Endodermal cell (in vitro differentiated cells): ENCODE measurements at regions not wholly inside any gene's neighbourhood (a gene's known extent, or its start where the extent isn't known, plus 50 kb on each side); places are given as distances from the start of the nearest gene placed in this dataset.

ENCODE experiments used
- DNase-seq: peaks from one replicate; pipeline ENCODE4 v3.0.0-alpha.2; 2017
- H3K27ac ChIP-seq: 2 replicates; pipeline ENCODE4 v1.5.1; 2013; ENCODE audit warnings: mild to moderate bottlenecking, low read depth, low read length, moderate library complexity
- H3K27me3 ChIP-seq: 2 replicates; pipeline ENCODE4 v1.6.1; 2013; ENCODE audit warnings: mild to moderate bottlenecking, low read length, moderate library complexity; ENCODE audit not compliant: insufficient read depth, control insufficient read depth, poor library complexity, severe bottlenecking
- H3K36me3 ChIP-seq: 2 replicates; pipeline ENCODE4 v1.7.0; 2013; ENCODE audit warnings: mild to moderate bottlenecking, low read length, moderate library complexity; ENCODE audit not compliant: control insufficient read depth, insufficient read depth
- H3K4me1 ChIP-seq: one replicate; pipeline ENCODE4 v1.7.0; 2013; ENCODE audit warnings: low read length; ENCODE audit not compliant: control insufficient read depth, insufficient read depth
- H3K4me3 ChIP-seq: 2 replicates; pipeline ENCODE4 v1.5.1; 2013; ENCODE audit warnings: mild to moderate bottlenecking, low read length, moderate library complexity
- H3K9ac ChIP-seq: 2 replicates; pipeline ENCODE4 v1.6.1; 2013; ENCODE audit warnings: mild to moderate bottlenecking, low read length, moderate library complexity; ENCODE audit not compliant: poor library complexity, severe bottlenecking; ENCODE audit errors: extremely low read depth
- H3K9me3 ChIP-seq: 2 replicates; pipeline ENCODE4 v1.6.1; 2013; ENCODE audit warnings: mild to moderate bottlenecking, low read length, moderate library complexity; ENCODE audit not compliant: control insufficient read depth
- H3K27ac Mint-ChIP-seq: 2 replicates; pipeline ENCODE4 v1.8.0; 2020; ENCODE audit warnings: mixed read lengths
- H3K27me3 Mint-ChIP-seq: 2 replicates; pipeline ENCODE4 v1.8.0; 2021; ENCODE audit warnings: mild to moderate bottlenecking, mixed read lengths; ENCODE audit not compliant: insufficient read depth
- H3K36me3 Mint-ChIP-seq: 2 replicates; pipeline ENCODE4 v1.8.0; 2020; ENCODE audit warnings: low read depth, mixed read lengths
- H3K4me1 Mint-ChIP-seq: 2 replicates; pipeline ENCODE4 v1.8.0; 2020; ENCODE audit warnings: mixed read lengths
- H3K4me3 Mint-ChIP-seq: 2 replicates; pipeline ENCODE4 v1.8.0; 2020; ENCODE audit warnings: mild to moderate bottlenecking, moderate library complexity, mixed read lengths
- H3K9me3 Mint-ChIP-seq: 2 replicates; pipeline ENCODE4 v1.8.0; 2020; ENCODE audit warnings: mild to moderate bottlenecking, mixed read lengths
- WGBS, 2 experiments: methylation state at CpG; one replicate each; pipeline versions ENCODE4 v1.1.5 to v1.1.7; 2013; ENCODE audit warnings: missing lambda C conversion rate in 2 of 2, mixed read lengths in 1 of 2; ENCODE audit not compliant: insufficient coverage in 1 of 2, insufficient read length in 1 of 2; 5-methylcytosine and 5-hydroxymethylcytosine counted together
- TF ChIP-seq, protein P1 (sequence below): fragments of 200-600 bp; sonication (generic); conservative IDR thresholded peaks from 2 replicates; pipeline ENCODE4 v1.5.0; 2021; ENCODE audit warnings: antibody characterized with exemption, mild to moderate bottlenecking

GRCh38 chr18:76584414-76585310 is 89.6 kb upstream of the ZNF516 start:
- DNase-seq = peak; percentile 31

DNA sequence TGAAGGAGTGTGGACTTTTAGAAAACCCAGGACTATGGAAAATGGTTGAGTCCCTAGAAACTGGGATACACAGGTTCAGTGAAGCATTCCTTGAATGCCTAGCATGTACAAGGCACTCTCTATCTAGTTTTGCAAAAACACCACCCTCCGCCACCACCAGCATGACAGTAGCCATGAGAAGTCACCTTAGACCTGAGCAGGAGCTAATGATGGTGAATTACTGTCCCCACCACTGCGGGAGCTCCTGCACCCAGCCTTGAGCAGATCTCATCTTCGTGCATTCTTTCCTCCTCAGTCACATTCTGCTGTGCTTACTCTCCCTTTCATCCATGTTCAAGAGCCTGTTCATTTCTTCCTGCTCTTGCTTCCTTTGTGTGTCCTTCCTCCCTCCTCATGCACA is 86.2 kb upstream of the ZNF516 start:
- no peak overlapping the region for H3K27ac ChIP-seq
- no peak overlapping the region for H3K4me3 Mint-ChIP-seq
- no peak overlapping the region for H3K27ac Mint-ChIP-seq

More at GRCh38 chr18:76584414-76585310, 89.6 kb upstream of the ZNF516 start:
- no peak overlapping the region for H3K4me3 ChIP-seq
- H3K36me3 Mint-ChIP-seq = no peaks in the 10 kb centered on the region
- H3K4me1 Mint-ChIP-seq = peaks cover 11% of the 10 kb centered on the region
- no peaks in the 10 kb centered on the region for H3K9me3 ChIP-seq
- TF ChIP-seq, protein P1, sequence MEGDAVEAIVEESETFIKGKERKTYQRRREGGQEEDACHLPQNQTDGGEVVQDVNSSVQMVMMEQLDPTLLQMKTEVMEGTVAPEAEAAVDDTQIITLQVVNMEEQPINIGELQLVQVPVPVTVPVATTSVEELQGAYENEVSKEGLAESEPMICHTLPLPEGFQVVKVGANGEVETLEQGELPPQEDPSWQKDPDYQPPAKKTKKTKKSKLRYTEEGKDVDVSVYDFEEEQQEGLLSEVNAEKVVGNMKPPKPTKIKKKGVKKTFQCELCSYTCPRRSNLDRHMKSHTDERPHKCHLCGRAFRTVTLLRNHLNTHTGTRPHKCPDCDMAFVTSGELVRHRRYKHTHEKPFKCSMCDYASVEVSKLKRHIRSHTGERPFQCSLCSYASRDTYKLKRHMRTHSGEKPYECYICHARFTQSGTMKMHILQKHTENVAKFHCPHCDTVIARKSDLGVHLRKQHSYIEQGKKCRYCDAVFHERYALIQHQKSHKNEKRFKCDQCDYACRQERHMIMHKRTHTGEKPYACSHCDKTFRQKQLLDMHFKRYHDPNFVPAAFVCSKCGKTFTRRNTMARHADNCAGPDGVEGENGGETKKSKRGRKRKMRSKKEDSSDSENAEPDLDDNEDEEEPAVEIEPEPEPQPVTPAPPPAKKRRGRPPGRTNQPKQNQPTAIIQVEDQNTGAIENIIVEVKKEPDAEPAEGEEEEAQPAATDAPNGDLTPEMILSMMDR = no peak
- peaks cover 7% of the 10 kb centered on the region for H3K4me1 ChIP-seq
- H3K27me3 Mint-ChIP-seq = peaks cover 14% of the 10 kb centered on the region
- no peaks in the 10 kb centered on the region for H3K36me3 ChIP-seq
- H3K27me3 ChIP-seq = no peaks in the 10 kb centered on the region
- 77 to 87% methylated on average over 9 to 18 of the region's 18 CpGs for WGBS, 2 experiments
- H3K4me3 Mint-ChIP-seq = no peak overlapping the region
- H3K27ac ChIP-seq = no peak overlapping the region
- H3K9ac ChIP-seq = no peak overlapping the region
- no peak overlapping the region for H3K27ac Mint-ChIP-seq
- H3K9me3 Mint-ChIP-seq = no peaks in the 10 kb centered on the region

GRCh38 chr18:76580288-76580962 is 85.4 kb upstream of the ZNF516 start:
- H3K9ac ChIP-seq = no peak overlapping the region
- TF ChIP-seq, protein P1 = no peak
- H3K36me3 Mint-ChIP-seq = no peaks in the 10 kb centered on the region
- DNase-seq = peak; percentile 37
- WGBS, 2 experiments = 86 to 88% methylated on average over 9 to 17 of the region's 17 CpGs
- no peaks in the 10 kb centered on the region for H3K36me3 ChIP-seq
- H3K27ac ChIP-seq = no peak overlapping the region
- no peak overlapping the region for H3K4me3 Mint-ChIP-seq
- no peak overlapping the region for H3K27ac Mint-ChIP-seq
- H3K4me1 Mint-ChIP-seq = no peaks in the 10 kb centered on the region
- peaks cover 28% of the 10 kb centered on the region for H3K27me3 Mint-ChIP-seq
- H3K27me3 ChIP-seq = no peaks in the 10 kb centered on the region
- H3K9me3 ChIP-seq = no peaks in the 10 kb centered on the region
- H3K9me3 Mint-ChIP-seq = peaks cover 6% of the 10 kb centered on the region
- H3K4me3 ChIP-seq = no peak overlapping the region
- H3K4me1 ChIP-seq = peaks cover 3% of the 10 kb centered on the region

More for the DNA sequence above, 86.2 kb upstream of the ZNF516 start:
- Histone ChIP-seq H3K4me3 (no peak overlapping the region), H3K27me3 (no peaks in the 10 kb centered on the region), H3K4me1 (peaks cover 3% of the 10 kb centered on the region), H3K9me3 (no peaks in the 10 kb centered on the region), H3K9ac (no peak overlapping the region), H3K36me3 (no peaks in the 10 kb centered on the region)
- no peaks in the 10 kb centered on the region for H3K9me3 Mint-ChIP-seq
- TF ChIP-seq, protein P1 = no peak
- H3K27me3 Mint-ChIP-seq = peaks cover 28% of the 10 kb centered on the region
- H3K4me1 Mint-ChIP-seq = no peaks in the 10 kb centered on the region
- WGBS, 2 experiments = 89 to 90% methylated on average over 1 to 3 of the region's 3 CpGs
- DNase-seq = peak; percentile 20
- H3K36me3 Mint-ChIP-seq = no peaks in the 10 kb centered on the region
